HL-60 (cell line): ENCODE measurements at regions not wholly inside any gene's neighbourhood (a gene's known extent, or its start where the extent isn't known, plus 50 kb on each side); places are given as distances from the start of the nearest gene placed in this dataset.

ENCODE experiments used
- DNase-seq, 2 experiments: peaks; one replicate each; pipeline ENCODE4 v3.0.0-alpha.2; 2010 to 2020; ENCODE audit warnings: low read depth in 1 of 2, low spot score in 1 of 2
- H3K27ac ChIP-seq: fragments of 250-450 bp; sonication (Bioruptor Pico); replicated peaks from 2 replicates; pipeline ENCODE4 v1.5.1; 2020; ENCODE audit warnings: mild to moderate bottlenecking, moderate library complexity
- H3K27me3 ChIP-seq: fragments of 250-450 bp; sonication (Bioruptor Pico); 2 replicates; pipeline ENCODE4 v1.5.1; 2021; ENCODE audit warnings: mild to moderate bottlenecking, moderate library complexity; ENCODE audit not compliant: insufficient read depth, poor library complexity, severe bottlenecking
- H3K4me3 ChIP-seq: replicated peaks from 2 replicates; pipeline ENCODE4 v1.5.1; 2011; ENCODE audit warnings: mild to moderate bottlenecking, control low read depth, low read length; ENCODE audit not compliant: insufficient read depth
- CTCF ChIP-seq: IDR thresholded peaks from one replicate; pipeline ENCODE4 v1.5.1; 2011; ENCODE audit warnings: low read length, control low read depth, inconsistent platforms; ENCODE audit not compliant: insufficient read depth
- GABPA ChIP-seq: IDR thresholded peaks from 2 replicates; pipeline ENCODE4 v1.6.1; 2012; ENCODE audit warnings: low read depth
- POLR2AphosphoS5 ChIP-seq: IDR thresholded peaks from 2 replicates; pipeline ENCODE4 v1.6.1; 2012; ENCODE audit warnings: low read depth
- REST ChIP-seq: IDR thresholded peaks from 2 replicates; pipeline ENCODE4 v1.6.1; 2012; ENCODE audit warnings: low read depth; ENCODE audit not compliant: insufficient replicate concordance
- SPI1 ChIP-seq: IDR thresholded peaks from 2 replicates; pipeline ENCODE4 v1.6.1; 2012; ENCODE audit warnings: low read depth, mild to moderate bottlenecking, borderline replicate concordance

GRCh38 chr2:155364766-155365165, 666.3 kb downstream of the KCNJ3 start:
- TF ChIP-seq POLR2AphosphoS5 (no peak), CTCF (no peak), GABPA (no peak), REST (no peak), SPI1 (no peak)
- Histone ChIP-seq H3K27me3 (no peaks in the 10 kb centered on the region), H3K27ac (no peak overlapping the region), H3K4me3 (no peak overlapping the region)
- no peak for DNase-seq

- DNase-seq: no peak
- no peaks in the 10 kb centered on the region for H3K27me3 ChIP-seq
- no peak overlapping the region for H3K27ac ChIP-seq
- H3K4me3 ChIP-seq: no peak overlapping the region
- TF ChIP-seq SPI1 (no peak), GABPA (no peak), CTCF (no peak), POLR2AphosphoS5 (no peak), REST (no peak)
Observed at GRCh38 chr2:155363349-155363888, 664.9 kb downstream of the KCNJ3 start.

- Histone ChIP-seq H3K27ac (no peak overlapping the region), H3K4me3 (no peak overlapping the region), H3K27me3 (no peaks in the 10 kb centered on the region)
- no peak for DNase-seq
- TF ChIP-seq SPI1: no peak
- no peak for TF ChIP-seq POLR2AphosphoS5
- TF ChIP-seq CTCF: no peak
- no peak for TF ChIP-seq GABPA
- no peak for TF ChIP-seq REST
Observed at GRCh38 chr2:155357172-155357571, 658.7 kb downstream of the KCNJ3 start.
